Epithelial cell of proximal tubule (primary cell): ENCODE measurements at regions not wholly inside any gene's neighbourhood (a gene's known extent, or its start where the extent isn't known, plus 50 kb on each side); places are given as distances from the start of the nearest gene placed in this dataset.

Experiments
- DNase-seq: peaks from one replicate; pipeline ENCODE4 v3.0.0-alpha.2; 2011; ENCODE audit warnings: low read depth
- H3K4me3 ChIP-seq: 2 replicates; pipeline ENCODE4 v1.5.1; 2011; ENCODE audit warnings: low read depth, mild to moderate bottlenecking, low read length
- CTCF ChIP-seq: conservative IDR thresholded peaks from 2 replicates; pipeline ENCODE4 v1.5.1; 2012; ENCODE audit warnings: low read depth, mild to moderate bottlenecking, low read length

DNA sequence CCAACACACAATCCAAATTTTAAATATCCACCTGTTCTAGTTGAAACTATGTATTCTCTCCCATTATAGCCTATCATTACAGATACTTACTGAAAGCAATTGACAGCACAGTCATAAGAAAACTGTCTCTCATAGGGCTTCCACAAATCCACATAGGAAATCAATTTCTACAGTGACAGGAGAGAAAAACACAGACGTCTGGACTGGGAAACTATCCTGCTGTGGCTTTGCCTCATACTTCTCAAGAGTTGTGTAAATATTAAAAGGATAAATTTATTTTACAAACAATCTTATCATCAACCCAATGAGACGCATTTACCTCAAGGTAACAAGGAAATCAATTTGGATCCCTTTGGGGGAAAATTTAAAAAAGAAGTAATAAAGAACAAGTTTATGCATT, 517.5 kb downstream of the EFNA5 start:
- H3K4me3 ChIP-seq: no peak overlapping the region
- no peak for TF ChIP-seq CTCF
- no peak for DNase-seq

- DNase-seq: no peak
- H3K4me3 ChIP-seq: no peak overlapping the region
- TF ChIP-seq CTCF: no peak
These were observed 521.3 kb downstream of the EFNA5 start for GRCh38 chr5:107149243-107150005.

DNA sequence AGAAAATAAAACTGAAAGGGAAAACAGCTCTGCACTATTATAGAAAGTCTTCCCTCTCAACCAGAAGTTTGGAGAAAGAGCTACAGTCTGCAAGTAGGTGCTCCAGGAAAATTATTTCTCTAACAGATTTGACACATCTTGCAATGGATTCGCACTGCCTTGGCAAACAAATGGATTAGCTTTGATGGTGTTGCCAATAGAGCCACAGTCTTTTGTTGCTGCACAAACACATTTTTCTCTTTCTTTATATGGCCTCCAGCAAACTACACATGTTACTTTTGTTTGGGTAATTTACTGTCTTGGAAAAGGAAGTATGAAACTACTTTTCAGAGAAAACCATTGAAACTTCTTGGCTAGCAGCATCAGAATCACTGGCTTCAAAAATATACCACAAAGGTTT, 523.1 kb downstream of the EFNA5 start:
- no peak overlapping the region for H3K4me3 ChIP-seq
- no peak for DNase-seq
- TF ChIP-seq CTCF: no peak

- TF ChIP-seq CTCF: no peak
- no peak overlapping the region for H3K4me3 ChIP-seq
- DNase-seq: no peak
These were observed 523.8 kb downstream of the EFNA5 start for GRCh38 chr5:107146901-107147300.

DNA sequence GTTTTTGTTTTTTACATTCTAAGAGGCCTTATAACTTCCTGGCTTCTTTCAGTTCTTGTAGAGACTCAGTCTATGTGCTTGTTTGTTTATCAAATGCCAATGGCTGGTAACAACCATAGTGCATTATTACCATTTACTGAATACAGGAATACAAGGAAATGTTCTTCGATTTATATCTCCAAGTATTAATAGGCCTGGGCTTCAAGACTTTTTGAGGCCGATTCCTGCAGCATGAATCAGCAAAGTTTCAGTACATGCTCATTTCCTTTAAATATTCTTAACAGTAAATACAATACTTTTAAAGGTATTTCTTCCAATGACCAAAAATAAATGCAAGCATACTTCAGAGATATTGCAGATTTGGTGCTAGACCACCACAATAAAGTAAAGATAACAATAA, 535.3 kb downstream of the EFNA5 start:
- no peak for DNase-seq
- no peak for TF ChIP-seq CTCF
- H3K4me3 ChIP-seq: no peak overlapping the region

GRCh38 chr5:107134931-107135330, 535.8 kb downstream of the EFNA5 start:
- TF ChIP-seq CTCF: no peak
- DNase-seq: no peak
- no peak overlapping the region for H3K4me3 ChIP-seq

GRCh38 chr5:107129051-107129450, 541.7 kb downstream of the EFNA5 start:
- no peak for DNase-seq
- TF ChIP-seq CTCF: no peak
- no peak overlapping the region for H3K4me3 ChIP-seq
